Keratinocyte (primary cell): ENCODE measurements at regions not wholly inside any gene's neighbourhood (a gene's known extent, or its start where the extent isn't known, plus 50 kb on each side); places are given as distances from the start of the nearest gene placed in this dataset.

ENCODE experiments used
- CTCF ChIP-seq, 3 experiments: IDR thresholded peaks in 1 of 3; conservative IDR thresholded peaks in 1 of 3; optimal IDR thresholded peaks in 1 of 3; 2 replicates in 2 of 3; 3 replicates in 1 of 3; pipeline versions ENCODE3 to v1.5.1; 2011; ENCODE audit warnings: low read length in 3 of 3, mild to moderate bottlenecking in 3 of 3, moderate library complexity in 2 of 3, control low read depth in 1 of 3, inconsistent platforms in 1 of 3; ENCODE audit not compliant: insufficient read depth in 2 of 3; ENCODE audit errors: extremely low read depth in 1 of 3
- EZH2 ChIP-seq: IDR thresholded peaks from one replicate; pipeline ENCODE4 v1.6.1; 2012; ENCODE audit warnings: inconsistent platforms, mild to moderate bottlenecking, low read length, moderate library complexity

- TF ChIP-seq CTCF (optimal IDR thresholded peaks at IDR 0.05 in 1 of 3, IDR thresholded peaks at IDR 0.05 in 1 of 3, conservative IDR thresholded peaks at IDR 0.05 in 1 of 3; ENCODE audit: extremely low read depth in 1 of 3, insufficient read depth in 2 of 3, low read length in 3 of 3) (no peak), EZH2 (no peak)
Observed at GRCh38 chr4:58093352-58093751, 983.2 kb upstream of the IGFBP7 start.
